DMS114 treated with DMSO at 0.1 percent for 48 hours (cell line): ENCODE measurements at regions not wholly inside any gene's neighbourhood (a gene's known extent, or its start where the extent isn't known, plus 50 kb on each side); places are given as distances from the start of the nearest gene placed in this dataset.
"Not testable (repeated sequence)": the region's sequence is repeated elsewhere in the genome, so short reads cannot be mapped to it uniquely, and the experiment has no call there.

Experiments
- DNase-seq: peaks from one replicate; lab custom pipeline; 2025; ENCODE audit not compliant: unreplicated experiment; lab: John Stamatoyannopoulos, UW

- DNase-seq, result no peak
Measured at GRCh38 chr3:190990898-190991297, 128.4 kb upstream of the GMNC start.

DNA sequence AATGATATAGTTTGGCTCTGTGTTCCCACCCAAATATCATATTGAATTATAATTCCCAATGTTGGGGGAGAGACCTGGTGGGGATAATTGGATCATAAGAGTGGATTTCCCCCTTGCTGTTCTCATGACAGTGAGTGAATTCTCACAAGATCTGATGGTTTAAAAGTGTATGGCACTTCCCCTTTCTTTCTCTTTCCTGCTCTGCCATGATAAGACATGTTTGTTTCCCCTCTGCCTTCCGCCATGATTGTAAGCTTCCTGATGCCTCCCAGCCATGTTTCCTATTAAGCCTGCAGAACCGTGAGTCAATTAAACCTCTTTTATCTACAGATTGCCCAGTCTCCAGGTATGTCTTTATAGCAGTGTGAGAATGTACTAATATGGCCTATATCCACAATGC is 126.7 kb upstream of the GMNC start:
- no peak for DNase-seq

DNA sequence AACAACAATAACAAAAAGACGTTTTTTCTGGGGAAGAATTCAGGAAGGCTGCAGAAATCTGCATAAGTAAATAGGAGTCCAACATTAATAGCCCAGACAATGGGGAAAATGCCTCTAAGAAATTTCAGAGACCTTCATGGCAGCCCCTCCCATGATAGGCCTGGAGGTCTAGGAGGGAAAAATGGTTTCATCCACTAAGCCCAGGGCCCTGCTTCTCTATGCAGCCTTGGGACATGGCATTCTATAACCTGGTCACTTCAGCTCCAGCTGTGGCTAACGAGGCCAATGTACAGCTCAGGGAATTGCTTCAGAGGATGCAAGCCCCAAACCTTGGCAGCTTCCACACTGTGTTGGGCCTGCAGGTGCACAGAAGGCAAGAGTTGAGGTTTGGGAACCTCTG is 125.6 kb upstream of the GMNC start:
- no peak for DNase-seq

GRCh38 chr3:190984502-190985244 is 122.2 kb upstream of the GMNC start:
- no peak for DNase-seq

- DNase-seq, result no peak
Measured at GRCh38 chr3:190983875-190984274, 121.4 kb upstream of the GMNC start.

DNA sequence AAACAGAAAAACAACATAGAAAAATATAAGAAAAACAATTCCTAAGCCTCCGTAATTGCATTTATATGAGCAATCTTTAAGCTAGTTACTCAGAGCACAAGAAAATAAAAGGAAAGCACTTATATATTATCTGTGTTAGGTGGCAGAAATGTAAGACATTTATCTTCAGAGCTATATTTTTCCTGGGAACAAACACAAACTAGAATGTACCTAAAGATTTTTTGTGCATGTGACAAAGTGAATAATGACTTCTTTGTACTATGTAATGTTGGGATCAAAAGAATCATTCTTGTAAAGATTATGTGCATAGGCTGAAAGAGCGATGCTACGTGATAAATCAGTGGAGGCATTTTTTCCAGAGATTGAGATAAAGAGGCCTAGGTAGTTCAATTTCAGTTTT is 111.3 kb upstream of the GMNC start:
- DNase-seq, result no peak

GRCh38 chr3:190972840-190973270 is 110.4 kb upstream of the GMNC start:
- DNase-seq, result no peak

GRCh38 chr3:190972196-190972595 is 109.7 kb upstream of the GMNC start:
- DNase-seq, result no peak

DNA sequence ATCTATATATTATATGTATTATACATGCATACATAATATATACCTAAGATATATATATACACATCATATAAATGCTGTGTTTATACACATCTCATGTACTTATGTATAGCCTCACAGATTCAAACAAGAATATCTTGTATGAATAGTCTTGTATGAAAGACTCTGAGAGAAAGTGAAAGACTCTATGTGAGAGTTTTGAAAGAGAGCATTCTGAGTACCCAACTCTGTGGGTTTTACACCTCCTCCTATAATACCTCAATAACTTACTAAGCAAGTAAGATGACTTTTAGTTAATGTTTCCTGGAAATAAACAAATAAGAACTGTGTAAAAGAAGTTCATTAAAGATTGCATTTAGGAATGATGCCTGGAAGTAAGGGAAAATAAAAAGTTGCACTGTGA is 108.1 kb upstream of the GMNC start:
- DNase-seq, result no peak

DNA sequence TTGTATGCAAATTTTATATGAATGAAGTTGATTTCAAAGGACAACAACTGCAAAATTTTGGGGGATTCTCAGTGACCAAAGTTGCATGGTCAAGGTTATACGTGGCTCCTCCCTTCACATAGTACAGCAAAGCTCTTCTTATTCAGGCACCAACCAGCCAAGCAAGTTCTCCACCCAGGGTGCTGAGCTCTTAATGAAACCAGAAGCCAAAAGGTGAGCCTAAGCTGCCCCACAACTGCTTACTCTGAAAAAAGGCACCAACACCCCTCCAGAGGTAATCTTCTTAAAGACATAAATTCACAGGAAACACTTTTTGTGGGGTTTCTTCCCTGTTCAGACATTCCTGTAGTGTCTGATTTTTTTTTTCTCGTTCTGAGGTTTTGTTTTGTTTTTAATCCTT is 106.1 kb upstream of the GMNC start:
- DNase-seq, result no peak

DNA sequence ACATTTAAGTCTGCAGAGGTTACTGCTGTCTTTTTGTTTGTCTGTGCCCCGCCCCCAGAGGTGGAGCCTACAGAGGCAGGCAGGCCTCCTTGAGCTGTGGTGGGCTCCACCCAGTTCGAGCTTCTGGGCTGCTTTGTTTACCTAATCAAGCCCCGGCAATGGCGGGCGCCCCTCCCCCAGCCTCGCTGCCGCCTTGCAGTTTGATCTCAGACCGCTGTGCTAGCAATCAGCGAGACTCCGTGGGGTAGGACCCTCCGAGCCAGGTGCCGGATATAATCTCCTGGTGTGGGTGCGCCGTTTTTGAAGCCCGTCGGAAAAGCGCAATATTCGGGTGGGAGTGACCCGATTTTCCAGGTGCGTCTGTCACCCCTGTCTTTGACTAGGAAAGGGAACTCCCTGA is 102.4 kb upstream of the GMNC start:
- not testable (repeated sequence) for DNase-seq

DNA sequence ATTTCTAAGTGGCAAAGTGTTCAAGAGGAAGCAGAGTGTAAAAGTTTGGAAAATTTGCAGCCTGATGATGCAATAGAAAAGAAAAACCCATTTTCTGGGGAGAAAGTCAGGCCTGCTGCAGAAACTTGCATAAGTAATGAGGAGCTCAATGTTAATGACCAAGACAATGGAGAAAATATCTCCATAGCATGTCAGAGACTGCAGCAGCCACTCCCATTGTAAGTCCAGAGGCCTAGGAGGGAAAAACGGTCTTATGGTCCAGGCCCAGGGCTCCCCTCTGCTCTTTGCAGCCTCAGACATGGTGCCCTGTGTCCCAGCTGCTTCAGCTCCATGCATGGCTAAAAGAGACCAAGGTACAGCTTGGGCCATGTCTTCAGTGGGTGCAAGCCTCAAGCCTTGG is 96.6 kb upstream of the GMNC start:
- no peak for DNase-seq

DNA sequence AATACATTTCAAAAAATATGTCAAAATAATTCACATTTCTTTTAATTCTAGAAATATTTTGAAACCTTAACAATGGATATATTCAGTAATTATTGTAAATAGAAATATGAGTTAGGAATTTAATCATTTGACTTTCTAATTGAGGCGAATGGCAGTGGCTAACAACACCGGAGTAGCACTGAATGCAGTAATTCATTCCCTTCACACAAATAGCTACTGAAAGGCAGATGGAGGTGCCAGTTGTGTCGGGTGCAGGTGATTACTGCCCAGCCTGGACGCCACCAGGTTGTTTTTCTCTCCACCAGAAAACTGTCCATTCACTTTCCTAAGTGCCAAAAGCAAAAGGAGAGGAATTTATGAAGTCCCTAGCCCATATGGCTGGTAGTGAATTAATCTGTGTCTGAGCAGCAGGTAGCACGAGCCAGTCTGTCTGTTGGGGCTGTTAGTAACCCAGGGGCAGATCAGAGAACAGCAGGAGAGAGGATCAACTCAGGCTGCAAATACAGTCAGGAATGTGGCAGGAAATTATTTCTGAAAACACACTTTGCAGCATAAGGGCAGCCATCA is 79.3 kb upstream of the GMNC start:
- DNase-seq, result no peak

DNA sequence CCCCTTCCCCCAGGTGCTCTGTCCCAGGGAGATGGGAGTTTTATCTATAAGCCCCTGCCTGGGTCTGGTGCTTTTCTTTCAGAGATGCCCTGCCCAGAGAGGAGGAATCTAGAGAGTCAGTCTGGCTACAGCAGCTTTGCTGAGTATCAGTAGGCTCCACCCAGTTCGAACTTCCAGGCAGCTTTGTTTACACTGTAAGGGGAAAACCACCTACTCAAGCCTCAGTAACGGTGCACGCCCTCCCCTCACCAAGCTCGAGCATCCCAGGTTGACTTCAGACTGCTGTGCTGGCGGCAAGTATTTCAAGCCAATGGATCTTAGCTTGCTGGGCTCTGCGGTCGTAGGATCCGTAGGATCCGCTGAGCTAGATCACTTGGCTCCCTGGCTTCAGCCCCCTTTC is 72.1 kb upstream of the GMNC start:
- DNase-seq, result not testable (repeated sequence)

GRCh38 chr3:190926619-190927018 is 64.1 kb upstream of the GMNC start:
- no peak for DNase-seq

DNA sequence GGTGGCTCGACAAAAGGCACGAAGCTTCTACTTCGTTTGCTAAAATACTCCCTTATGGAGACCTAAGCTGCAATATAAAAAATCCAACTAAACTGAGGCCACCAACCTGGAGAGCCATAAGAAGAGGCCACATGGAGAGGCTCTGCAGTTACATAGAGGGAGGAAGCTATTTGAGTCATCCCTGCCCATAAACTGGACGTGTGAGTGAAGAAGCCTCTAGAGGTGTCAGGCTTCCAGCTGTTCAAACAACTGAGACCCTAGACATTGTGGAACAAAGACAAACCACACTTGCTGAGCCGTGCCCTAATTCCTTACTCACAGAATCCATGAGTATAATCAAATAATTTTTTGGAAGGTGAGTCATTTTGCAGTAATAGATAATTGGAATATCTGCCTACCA is 50.2 kb upstream of the GMNC start:
- no peak for DNase-seq
